ENCODE measurements at regions not wholly inside any gene's neighbourhood (a gene's known extent, or its start where the extent isn't known, plus 50 kb on each side); places are given as distances from the start of the nearest gene placed in this dataset.

DNA sequence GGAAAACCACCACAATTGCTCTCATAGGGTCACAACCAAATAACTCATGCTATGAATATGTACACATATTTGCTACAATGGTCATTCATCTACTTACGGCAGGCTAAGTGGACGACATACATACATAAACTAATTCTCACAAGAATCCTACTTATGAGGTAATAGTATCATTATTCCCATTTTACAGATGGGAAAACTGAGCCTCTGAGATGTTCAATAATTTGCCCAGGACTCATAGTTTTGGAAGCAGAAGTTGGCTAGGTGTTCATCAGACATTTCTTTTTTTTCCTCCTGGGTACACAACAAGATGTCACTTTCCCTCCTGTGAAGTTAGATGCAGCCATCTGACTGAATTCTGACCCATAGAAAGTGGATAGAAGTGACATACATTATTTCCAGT, 89.0 kb upstream of the PKDCC start:
- TF ChIP-seq CTCF (conservative IDR thresholded peaks at IDR 0.05; ENCODE audit: low read depth, low read length): no peak
- TF ChIP-seq EZH2 (IDR thresholded peaks at IDR 0.05; ENCODE audit: borderline replicate concordance, low read depth, low read length, poor library complexity, severe bottlenecking): no peak
- no peaks in the 10 kb centered on the region for H3K27me3 ChIP-seq (replicated peaks; ENCODE audit: insufficient read depth, low read depth, low read length, poor library complexity)
- CTCF ChIA-PET: no interaction called here
- no peaks in the 10 kb centered on the region for H3K9me3 ChIP-seq (ENCODE audit: low read depth, low read length, poor library complexity, severe bottlenecking)
- BruUV-seq (replicated peaks): no TSS peak
- H3K4me3 ChIP-seq (ENCODE audit: low read depth, low read length, poor library complexity, severe bottlenecking): no peak overlapping the region
- no peak for DNase-seq (ENCODE audit: low spot score)
- POLR2A ChIA-PET (ENCODE audit: low non-redundant PET): no interaction called here
- no peaks in the 10 kb centered on the region for H3K36me3 ChIP-seq (ENCODE audit: insufficient read depth, low read length, poor library complexity, severe bottlenecking)
- intact Hi-C loops (cut with micrococcal nuclease; ENCODE audit: unreplicated experiment): no loop called here
- no peak overlapping the region for H3K27ac ChIP-seq (ENCODE audit: low read depth, low read length, poor library complexity, severe bottlenecking)
- peaks cover 11% of the 10 kb centered on the region for H3K4me1 ChIP-seq (ENCODE audit: insufficient read depth, low read length, poor library complexity, severe bottlenecking)

- ChIA-PET CTCF (interaction anchor here (0.6 kb wide), 1 partner anchor 106 kb away, joined by 3 read pairs; no protein-coding TSS in a partner anchor), POLR2A (ENCODE audit: low non-redundant PET) (interaction anchor here (0.7 kb wide), 1 partner anchor 386 kb away, joined by 9 read pairs; no protein-coding TSS in a partner anchor)
- intact Hi-C loops (cut with micrococcal nuclease; ENCODE audit: unreplicated experiment): no loop called here
- H3K36me3 ChIP-seq (ENCODE audit: insufficient read depth, low read length, poor library complexity, severe bottlenecking): no peaks in the 10 kb centered on the region
- no peak overlapping the region for H3K4me3 ChIP-seq (ENCODE audit: low read depth, low read length, poor library complexity, severe bottlenecking)
- no peaks in the 10 kb centered on the region for H3K9me3 ChIP-seq (ENCODE audit: low read depth, low read length, poor library complexity, severe bottlenecking)
- no peak for DNase-seq (ENCODE audit: low spot score)
- H3K27ac ChIP-seq (ENCODE audit: low read depth, low read length, poor library complexity, severe bottlenecking): no peak overlapping the region
- H3K4me1 ChIP-seq (ENCODE audit: insufficient read depth, low read length, poor library complexity, severe bottlenecking): peaks cover 20% of the 10 kb centered on the region
- no TSS peak for BruUV-seq (replicated peaks)
- TF ChIP-seq CTCF (conservative IDR thresholded peaks at IDR 0.05; ENCODE audit: low read depth, low read length) (no peak), EZH2 (IDR thresholded peaks at IDR 0.05; ENCODE audit: borderline replicate concordance, low read depth, low read length, poor library complexity, severe bottlenecking) (no peak)
- H3K27me3 ChIP-seq (replicated peaks; ENCODE audit: insufficient read depth, low read depth, low read length, poor library complexity): no peaks in the 10 kb centered on the region
Observed at GRCh38 chr2:41959760-41960159, 88.1 kb upstream of the PKDCC start.

GRCh38 chr2:41962922-41963622, 84.7 kb upstream of the PKDCC start:
- no peak overlapping the region for H3K27ac ChIP-seq (ENCODE audit: low read depth, low read length, poor library complexity, severe bottlenecking)
- intact Hi-C loops (cut with micrococcal nuclease; ENCODE audit: unreplicated experiment): no loop called here
- peaks cover 50% of the 10 kb centered on the region for H3K4me1 ChIP-seq (ENCODE audit: insufficient read depth, low read length, poor library complexity, severe bottlenecking)
- TF ChIP-seq CTCF (conservative IDR thresholded peaks at IDR 0.05; ENCODE audit: low read depth, low read length) (no peak), EZH2 (IDR thresholded peaks at IDR 0.05; ENCODE audit: borderline replicate concordance, low read depth, low read length, poor library complexity, severe bottlenecking) (no peak)
- H3K27me3 ChIP-seq (replicated peaks; ENCODE audit: insufficient read depth, low read depth, low read length, poor library complexity): no peaks in the 10 kb centered on the region
- H3K36me3 ChIP-seq (ENCODE audit: insufficient read depth, low read length, poor library complexity, severe bottlenecking): no peaks in the 10 kb centered on the region
- no TSS peak for BruUV-seq (replicated peaks)
- no peak for DNase-seq (ENCODE audit: low spot score)
- POLR2A ChIA-PET (ENCODE audit: low non-redundant PET): no interaction called here
- H3K4me3 ChIP-seq (ENCODE audit: low read depth, low read length, poor library complexity, severe bottlenecking): no peak overlapping the region
- CTCF ChIA-PET: no interaction called here
- no peaks in the 10 kb centered on the region for H3K9me3 ChIP-seq (ENCODE audit: low read depth, low read length, poor library complexity, severe bottlenecking)

Measured in A673 (cell line).